UCSD-AML1 (cell line): ENCODE measurements at regions not wholly inside any gene's neighbourhood (a gene's known extent, or its start where the extent isn't known, plus 50 kb on each side); places are given as distances from the start of the nearest gene placed in this dataset.

ENCODE experiments used
- DNase-seq: peaks from one replicate; lab custom pipeline; 2025; ENCODE audit not compliant: unreplicated experiment; lab: John Stamatoyannopoulos, UW

- DNase-seq = no peak
These were observed 74.6 kb upstream of the SPATA12 start for GRCh38 chr3:56985878-56986277.

DNA sequence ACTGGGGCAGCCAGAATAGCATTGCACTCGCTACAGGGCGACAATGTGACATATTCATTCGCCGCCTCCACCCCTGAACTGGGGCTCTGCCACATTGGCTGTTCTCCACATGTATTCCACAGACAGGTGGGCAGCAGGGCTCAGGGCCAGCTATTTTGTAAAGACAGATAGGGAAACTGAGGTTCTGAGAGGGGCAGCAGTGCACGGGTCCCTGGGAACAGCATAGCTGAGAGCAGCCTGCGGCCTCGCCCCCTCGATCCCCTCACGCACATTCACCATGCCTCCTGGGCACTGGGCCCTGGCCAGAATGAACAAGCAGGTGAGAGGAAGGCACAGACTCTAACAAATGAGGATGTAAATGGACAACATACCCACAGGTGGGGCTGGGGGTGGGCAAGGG, 75.0 kb upstream of the SPATA12 start:
- DNase-seq = no peak

- no peak for DNase-seq
These were observed 77.0 kb upstream of the SPATA12 start for GRCh38 chr3:56983427-56983826.

- no peak for DNase-seq
These were observed 78.8 kb upstream of the SPATA12 start for GRCh38 chr3:56981445-56982230.

- DNase-seq = peak; percentile 71
These were observed 79.6 kb upstream of the SPATA12 start for GRCh38 chr3:56980798-56981390.

DNA sequence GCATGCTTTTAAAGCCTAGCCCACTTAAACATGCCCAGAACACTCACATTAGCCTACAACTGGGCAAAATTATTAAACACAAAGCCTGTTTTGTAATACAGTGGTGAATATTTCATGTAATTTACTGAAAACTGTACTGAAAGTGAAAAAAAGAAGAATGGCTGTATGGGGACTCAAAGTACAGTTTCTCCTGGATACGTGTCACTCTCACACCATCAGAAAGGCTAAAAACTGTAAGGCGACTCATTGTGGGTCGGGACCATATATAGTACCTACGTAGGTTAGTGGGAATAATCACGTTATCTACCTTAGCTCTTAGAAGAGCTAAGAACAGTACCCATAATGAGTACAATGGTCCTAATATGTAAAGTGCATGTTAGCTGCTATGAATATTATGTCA, 80.2 kb upstream of the SPATA12 start:
- DNase-seq = no peak

- DNase-seq = no peak
These were observed 80.7 kb upstream of the SPATA12 start for GRCh38 chr3:56979791-56980190.

GRCh38 chr3:56977561-56977889, 82.9 kb upstream of the SPATA12 start:
- DNase-seq = no peak

DNA sequence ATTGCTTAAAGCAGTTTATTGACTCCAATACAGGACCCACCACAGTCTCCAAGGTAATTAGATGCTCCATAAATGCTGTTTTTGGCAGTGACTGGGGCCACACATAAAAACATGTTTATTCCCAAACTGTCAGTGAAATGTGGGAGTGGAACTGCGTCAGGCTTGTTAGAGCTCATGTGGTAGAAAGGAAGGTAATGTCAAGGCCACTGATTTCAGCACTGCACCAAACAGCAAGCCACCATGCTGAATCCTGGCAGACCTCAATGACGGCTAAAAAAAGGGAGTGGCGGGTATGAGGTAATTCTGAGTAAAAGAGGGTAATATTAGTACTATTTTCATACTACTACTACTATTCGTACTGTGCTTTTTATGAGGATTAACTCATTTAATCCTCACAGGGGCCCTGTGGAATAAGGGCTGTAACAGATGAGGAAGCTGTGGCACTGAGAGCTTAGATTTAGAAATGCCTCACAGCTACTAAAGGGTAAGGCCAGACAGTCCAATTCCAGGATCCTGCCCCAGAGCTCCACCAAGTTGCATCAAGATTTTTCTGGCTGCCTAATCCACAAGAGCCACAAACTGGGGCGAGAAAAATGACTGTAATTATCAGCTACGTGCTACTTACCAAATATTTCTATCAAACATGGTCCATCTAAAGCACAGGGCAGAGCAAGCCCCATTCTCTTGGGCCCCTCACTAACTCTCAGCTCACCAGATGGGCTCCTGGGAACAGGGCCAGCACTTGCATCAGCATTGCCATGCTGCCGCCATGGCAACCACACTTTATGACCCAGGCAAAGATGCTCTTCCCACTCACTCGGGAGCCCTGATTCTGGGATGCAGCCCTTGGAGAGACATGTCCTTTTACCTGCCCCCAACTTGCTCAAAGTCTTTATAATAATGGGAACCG, 83.6 kb upstream of the SPATA12 start:
- no peak for DNase-seq

DNA sequence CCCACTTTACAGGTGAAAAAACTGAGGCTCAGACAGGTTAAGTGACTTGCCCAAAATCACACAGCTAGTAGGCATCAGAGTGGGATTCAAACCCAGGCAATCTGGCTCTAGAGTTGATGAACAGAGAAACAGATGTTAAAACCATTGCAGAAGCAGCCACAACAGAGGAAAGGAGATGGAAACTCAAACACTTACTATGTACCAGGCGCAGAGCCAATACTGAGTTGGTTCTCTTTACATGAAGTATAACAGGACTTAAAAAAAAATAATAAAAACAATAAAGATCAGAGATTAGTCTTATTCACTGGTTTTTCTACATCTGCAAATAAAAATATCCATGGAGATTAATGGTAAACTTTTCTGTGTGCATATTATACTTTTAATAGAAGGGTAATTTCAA, 84.9 kb upstream of the SPATA12 start:
- no peak for DNase-seq

GRCh38 chr3:56974247-56974930, 86.1 kb upstream of the SPATA12 start:
- DNase-seq = no peak

GRCh38 chr3:56971816-56972215, 88.6 kb upstream of the SPATA12 start:
- no peak for DNase-seq

- DNase-seq = no peak
These were observed 89.2 kb upstream of the SPATA12 start for GRCh38 chr3:56971261-56971660.

GRCh38 chr3:56970461-56970879, 90.0 kb upstream of the SPATA12 start:
- peak; percentile 38 for DNase-seq

GRCh38 chr3:56969851-56970250, 90.6 kb upstream of the SPATA12 start:
- no peak for DNase-seq

DNA sequence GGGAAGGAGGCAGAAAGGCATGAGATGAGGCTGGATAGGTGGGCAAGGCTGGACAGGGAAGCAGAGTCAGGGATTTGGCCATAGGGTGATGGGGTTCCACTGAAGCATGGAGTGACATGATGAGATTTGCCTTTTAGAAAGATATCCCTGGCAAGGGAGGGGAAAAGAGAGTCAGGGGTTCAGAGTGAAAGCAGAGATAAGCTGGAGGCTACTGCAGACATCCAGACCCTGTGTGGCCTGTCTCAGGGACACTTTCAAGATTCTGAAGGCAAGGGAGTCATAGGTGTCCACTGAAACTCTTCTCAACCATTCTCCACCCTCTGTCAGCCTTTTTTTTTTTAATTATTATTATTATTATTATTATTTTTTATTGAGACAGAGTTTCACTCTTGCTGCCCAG, 94.0 kb upstream of the SPATA12 start:
- no peak for DNase-seq

DNA sequence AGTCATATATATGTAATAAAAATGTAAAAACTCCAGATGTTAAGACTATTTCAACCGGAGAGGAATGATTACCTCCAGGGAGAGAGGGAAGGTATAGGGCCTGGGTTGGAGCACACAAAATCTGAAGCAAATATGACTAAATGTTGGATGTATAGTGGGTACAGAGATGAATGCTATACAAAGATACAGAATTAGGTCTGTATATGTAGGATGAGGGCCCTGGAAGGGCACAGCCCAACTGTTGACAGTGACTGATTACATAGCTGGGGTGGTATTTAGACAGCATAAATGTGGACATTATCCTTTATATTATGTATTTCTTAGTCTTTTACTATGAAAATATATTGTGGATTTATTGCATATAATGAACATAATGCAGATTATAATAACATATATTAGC, 94.4 kb upstream of the SPATA12 start:
- no peak for DNase-seq

DNA sequence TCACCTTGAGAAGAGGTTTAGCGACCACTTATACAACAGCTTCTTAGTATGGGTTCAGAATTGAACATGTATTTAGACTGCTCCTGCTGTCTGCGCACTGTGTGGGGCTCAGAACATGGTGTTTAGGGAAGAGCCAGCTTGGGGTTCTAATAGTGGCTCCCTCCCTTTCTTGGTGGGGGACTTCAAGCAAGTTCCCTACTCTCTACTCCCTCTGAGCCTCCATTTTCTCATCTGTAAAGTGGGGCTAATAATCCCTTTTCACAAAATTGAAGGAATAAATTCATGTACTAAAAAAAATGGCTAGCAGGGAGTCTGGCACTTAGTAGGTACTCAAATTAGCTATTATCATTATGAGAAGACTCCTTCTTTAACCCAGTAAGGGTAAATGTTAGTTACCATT, 97.5 kb upstream of the SPATA12 start:
- no peak for DNase-seq

DNA sequence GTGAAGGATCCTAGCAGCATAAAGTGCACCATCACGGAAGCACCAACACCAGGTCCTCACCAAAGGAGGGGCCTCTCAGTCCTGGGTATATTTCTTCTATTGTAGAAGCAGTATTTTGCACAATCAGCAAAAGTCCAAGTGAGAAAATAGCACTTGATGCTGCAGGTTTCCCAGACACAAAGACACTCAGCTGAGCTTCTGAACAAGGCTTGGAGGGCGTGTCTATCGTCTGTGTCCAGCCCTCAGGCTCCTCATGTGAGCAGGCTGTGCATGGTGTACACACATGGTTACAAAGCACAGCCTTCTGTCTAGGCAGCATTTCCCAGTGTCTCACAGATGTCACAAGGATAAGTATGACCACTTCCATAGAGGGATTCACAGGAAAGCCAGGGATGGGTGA, 98.3 kb upstream of the SPATA12 start:
- no peak for DNase-seq

GRCh38 chr3:56960234-56960917, 100.1 kb upstream of the SPATA12 start:
- DNase-seq = no peak

DNA sequence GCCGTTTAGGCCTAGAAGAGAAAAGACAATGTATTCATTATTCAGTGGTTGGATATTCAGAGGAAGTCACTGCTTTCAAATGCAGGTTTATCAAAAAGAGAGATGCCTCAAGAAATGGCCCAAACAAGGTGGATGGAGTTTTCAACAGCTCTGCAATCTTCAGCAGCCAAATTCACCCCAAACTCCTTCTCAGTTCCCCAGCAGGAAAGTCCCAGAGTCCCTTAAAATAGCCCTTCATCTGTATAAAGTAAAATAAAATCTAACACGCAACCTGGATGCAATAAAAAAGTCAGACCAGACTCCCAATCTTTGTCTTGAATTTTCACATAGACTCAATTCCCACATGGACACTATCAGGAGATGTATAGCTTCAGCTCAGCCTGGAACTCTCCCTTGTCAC, 101.6 kb upstream of the SPATA12 start:
- DNase-seq = no peak
